NCI-H2227 (cell line): ENCODE measurements at regions not wholly inside any gene's neighbourhood (a gene's known extent, or its start where the extent isn't known, plus 50 kb on each side); places are given as distances from the start of the nearest gene placed in this dataset.

Experiments
- DNase-seq: peaks from one replicate; lab custom pipeline; 2025; ENCODE audit not compliant: unreplicated experiment; lab: John Stamatoyannopoulos, UW

GRCh38 chr1:193726722-193727121 is 540.3 kb upstream of the B3GALT2 start:
- no peak for DNase-seq

DNA sequence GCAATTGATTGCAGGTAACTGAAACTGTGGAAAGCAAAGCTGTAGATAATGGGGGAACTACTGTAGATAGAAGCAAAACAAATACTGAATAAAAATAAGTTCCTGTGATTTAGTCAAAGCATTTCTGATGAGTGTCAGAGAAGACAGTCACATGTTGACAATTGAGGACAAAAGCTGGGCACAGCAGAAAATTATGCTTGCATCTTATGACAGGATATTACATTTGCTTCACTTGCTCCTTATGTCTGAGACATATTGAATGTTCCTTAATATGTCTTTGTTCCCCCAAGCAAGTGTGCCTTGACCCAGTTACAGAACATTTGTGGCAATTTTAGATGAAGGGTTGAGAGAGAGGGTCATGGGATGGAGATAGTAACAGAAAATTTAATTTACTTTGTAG is 526.0 kb upstream of the B3GALT2 start:
- DNase-seq: no peak

DNA sequence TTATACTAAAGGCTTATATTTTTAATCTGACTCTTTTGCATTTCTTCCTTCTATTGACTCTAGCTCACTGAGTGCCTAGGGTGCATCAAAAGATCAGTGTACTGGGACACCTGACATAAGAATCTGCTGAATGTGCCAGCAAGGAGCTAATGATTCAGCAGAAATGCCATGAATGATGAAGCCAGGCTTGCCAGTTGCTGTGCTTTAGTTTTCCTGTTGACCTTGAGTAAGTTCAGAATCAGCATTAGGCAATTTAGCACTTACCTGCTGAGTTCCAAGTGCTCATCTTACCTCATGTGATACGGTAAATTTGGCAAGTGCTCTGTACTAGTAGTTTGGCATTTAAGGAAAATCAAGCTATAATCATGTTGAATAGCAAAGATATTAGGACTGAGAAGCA is 523.2 kb upstream of the B3GALT2 start:
- no peak for DNase-seq

- no peak for DNase-seq
These were observed 521.0 kb upstream of the B3GALT2 start for GRCh38 chr1:193707271-193708021.

- no peak for DNase-seq
These were observed 520.4 kb upstream of the B3GALT2 start for GRCh38 chr1:193706766-193707165.

DNA sequence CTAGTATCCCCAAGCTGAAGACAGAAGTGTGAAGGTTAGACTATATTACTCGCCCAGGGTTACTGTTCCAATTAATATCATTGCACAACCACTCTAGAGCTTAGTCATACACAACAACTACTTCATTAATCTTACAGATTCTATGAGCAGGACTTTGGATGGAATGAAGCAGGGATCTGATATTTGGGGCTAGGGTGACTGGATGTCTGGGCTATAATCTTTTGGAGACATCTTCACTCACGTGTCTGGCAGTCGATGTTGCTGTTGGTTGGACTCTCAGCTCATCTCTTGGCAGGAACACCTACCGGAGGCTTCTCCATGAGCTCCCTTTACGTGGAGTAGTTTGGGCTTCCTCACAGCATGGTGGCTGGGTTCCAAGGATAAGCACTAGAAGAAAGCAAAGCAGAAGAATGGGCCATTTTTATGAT is 519.2 kb upstream of the B3GALT2 start:
- DNase-seq: no peak

DNA sequence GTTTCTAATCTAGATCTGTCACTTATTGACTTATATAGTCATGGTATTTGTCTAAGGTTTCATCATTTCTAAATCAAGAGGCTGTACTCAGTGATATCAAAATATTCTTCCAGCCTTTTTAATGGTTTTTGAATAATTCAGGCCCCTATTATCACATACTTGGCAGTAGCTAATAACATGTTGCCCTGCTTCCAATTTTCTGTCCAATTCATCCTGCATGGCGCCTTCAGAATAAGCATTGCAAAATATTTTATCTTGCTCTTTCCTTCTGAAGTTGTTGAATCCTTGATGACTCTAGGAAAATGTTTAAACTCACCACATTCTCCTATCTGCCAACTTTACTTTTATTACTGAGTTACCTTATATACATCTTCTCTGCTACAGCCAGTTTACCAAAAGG is 517.2 kb upstream of the B3GALT2 start:
- no peak for DNase-seq

- no peak for DNase-seq
These were observed 516.7 kb upstream of the B3GALT2 start for GRCh38 chr1:193703121-193703520.

DNA sequence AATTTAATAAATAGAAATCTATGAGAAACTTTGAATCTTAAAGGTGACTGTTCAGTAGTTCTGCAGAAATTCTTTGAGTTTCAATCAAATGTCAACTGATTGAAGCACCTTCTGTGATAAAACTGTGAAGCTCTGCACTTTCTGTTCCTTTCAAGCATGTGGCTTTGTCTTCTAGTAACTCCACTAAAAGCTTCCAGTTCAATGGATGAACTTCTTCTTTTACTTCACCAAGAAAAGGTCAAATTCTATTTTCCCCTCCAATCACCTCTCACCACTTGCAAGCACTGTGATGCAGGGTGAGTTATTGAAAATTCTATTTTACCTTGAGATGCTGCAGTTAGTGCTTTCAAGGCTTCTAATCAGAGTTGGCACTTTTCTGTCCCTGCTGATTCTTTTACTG is 515.3 kb upstream of the B3GALT2 start:
- DNase-seq: no peak

DNA sequence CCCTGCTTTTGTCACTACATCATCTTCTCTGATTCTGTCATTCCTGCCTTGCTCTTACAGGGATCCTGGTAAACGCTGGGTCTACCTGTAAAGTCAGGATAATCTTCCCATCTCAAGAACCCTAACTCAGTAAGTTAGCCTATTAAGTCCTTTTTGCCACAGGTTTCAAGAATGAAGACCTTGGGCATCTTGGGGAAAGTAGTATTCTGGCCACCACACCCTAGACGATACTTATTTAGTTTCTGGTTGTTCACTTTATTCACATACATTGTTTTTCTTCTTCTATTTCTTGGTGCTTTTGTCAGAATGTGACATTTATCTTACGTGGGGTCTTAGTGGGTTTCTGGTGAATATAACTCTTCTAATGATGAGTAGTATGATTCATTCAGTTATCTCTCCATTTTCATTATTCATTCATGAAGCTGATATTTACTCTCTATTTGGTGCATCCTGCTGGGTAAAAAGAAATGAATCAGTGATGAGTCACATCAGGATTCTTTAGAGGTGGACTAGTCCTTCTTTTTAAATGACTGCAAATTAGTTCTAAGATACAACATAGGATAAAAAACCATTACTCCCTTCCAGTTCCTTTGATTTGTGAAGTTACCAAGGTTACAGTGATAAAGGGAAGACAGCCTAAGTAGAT is 514.4 kb upstream of the B3GALT2 start:
- no peak for DNase-seq

GRCh38 chr1:193699261-193699660 is 512.8 kb upstream of the B3GALT2 start:
- no peak for DNase-seq

DNA sequence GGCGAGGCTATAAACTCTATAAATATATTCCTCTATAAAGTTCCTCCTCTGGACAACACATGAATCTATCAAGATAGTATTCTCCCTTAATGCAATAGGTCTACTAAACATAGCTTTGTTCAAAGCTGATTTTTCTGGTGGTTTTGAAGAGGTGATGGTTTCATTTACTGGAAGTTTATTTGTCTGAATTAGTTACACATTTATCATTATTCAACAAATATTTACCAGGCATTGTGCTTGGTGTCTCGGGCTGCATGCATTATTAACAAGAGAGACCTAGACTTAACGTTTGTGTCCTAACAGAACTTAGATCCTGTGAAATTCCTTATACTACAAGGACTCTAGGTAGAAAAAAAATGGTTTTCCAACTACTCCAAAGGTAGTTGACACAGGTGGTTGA is 511.4 kb upstream of the B3GALT2 start:
- no peak for DNase-seq

DNA sequence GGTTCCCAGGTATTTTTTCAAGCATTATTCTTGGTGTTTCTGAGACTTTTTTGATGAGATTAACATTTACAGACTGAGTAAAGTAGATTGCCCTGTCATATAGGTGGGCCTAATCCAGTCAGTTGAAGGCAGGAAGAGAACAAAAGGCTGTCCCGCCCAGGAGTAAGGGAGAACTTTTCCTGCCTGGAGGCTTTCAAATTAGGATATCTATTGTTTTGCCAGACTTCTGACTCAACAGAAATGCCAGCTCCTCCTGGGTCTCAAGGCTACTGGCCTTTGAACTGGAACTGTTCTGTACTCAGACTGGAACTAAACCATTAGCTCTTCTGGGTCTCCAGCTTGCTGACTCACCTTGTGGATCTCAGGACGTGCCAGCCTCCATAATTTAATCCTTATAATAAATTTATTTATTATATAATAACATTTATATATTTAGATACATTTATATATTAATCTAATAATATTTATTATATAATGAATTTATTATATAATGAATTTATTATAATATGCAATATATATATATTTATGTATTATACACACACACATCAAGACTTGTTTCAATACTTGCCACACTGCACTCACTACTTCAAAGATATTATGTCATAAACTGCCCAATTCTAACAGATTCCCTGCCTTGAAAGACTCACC is 510.8 kb upstream of the B3GALT2 start:
- no peak for DNase-seq

DNA sequence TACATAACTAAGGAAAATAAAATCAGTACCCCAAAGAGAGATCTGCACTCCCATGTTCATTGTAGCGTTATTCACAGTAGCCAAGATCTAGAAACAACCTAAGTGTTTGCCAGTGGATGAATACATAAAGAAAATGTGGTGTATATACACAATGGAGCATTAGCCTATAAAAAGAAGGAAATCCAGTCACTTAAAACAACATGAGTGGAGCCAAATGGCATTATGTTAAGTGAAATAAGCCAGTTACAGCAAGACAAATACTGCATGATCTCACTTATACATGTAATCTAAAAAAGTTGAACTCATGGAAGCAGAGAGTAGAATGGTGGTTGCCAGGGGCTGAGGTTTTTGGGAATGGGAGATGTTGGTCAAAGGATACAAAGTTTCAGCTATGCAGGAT is 508.3 kb upstream of the B3GALT2 start:
- DNase-seq: no peak

DNA sequence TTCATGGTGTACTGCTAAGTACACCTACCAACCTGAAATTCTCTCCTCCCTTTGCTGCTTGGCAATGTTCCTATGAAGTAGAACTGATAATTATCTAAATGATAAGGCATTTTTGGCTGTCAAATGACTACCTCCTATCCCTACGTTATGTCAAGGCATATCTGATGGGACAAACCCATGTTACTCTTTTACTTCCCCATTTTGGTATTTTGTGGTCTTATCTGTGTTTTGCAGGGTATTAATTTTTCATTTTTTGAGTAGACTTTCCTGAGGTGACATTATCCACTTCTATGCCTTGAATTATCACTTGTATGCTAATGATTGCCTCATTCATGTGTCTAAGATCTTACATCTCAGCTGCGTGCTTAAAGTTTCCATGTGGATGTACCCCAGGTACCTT is 499.6 kb upstream of the B3GALT2 start:
- DNase-seq: no peak

GRCh38 chr1:193681422-193681821 is 495.0 kb upstream of the B3GALT2 start:
- no peak for DNase-seq

DNA sequence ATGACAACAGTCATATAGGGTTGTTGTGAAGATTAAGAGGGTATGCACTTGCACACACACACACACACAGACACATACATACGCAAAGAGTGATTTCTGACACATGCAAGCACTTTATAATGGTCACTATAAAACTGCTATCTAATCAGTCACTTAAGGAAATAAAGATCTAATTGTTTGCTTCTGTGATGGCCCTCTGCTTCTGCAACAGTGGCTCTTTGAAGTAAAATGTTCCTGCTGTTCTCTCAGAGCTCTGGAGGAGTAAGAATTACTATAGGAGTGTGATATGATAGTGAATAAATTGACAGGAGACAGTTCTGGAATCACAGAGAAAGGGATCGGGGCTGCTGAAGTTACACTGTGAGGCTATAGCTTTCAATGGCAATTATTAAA is 494.5 kb upstream of the B3GALT2 start:
- DNase-seq: no peak

- DNase-seq: no peak
These were observed 494.0 kb upstream of the B3GALT2 start for GRCh38 chr1:193680247-193680923.

GRCh38 chr1:193677874-193678273 is 491.5 kb upstream of the B3GALT2 start:
- DNase-seq: no peak

DNA sequence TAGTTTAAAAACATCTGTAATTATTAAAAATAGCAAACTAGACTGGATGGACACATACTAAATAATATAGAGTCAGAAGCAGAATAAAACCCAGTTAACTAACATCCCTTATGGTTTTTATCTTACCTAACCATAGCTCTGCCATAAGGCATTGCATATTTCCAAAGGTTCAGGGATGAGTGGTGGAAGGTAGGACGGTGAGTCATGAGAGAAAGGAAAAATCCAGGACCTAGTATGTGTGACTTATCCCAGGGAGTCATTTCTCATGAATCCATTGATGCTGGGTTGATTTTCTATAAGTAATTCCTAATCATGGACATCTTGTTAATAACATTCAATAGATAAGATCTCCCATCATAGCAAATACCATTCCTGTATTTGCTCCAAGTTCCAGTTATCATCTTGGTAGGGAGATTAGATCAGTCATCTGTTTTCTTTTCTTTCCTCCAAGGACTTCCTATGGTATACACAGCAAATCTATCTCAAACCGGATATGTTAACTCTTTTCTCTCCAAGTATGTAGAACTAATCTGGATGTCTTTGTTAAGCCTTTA is 490.7 kb upstream of the B3GALT2 start:
- DNase-seq: no peak

- DNase-seq: no peak
These were observed 488.0 kb upstream of the B3GALT2 start for GRCh38 chr1:193674292-193674944.
